Neural progenitor cell (in vitro differentiated cells): ENCODE measurements at regions not wholly inside any gene's neighbourhood (a gene's known extent, or its start where the extent isn't known, plus 50 kb on each side); places are given as distances from the start of the nearest gene placed in this dataset.

Experiments used
- CTCF ChIP-seq: fragments of 200-600 bp; sonication (generic); IDR thresholded peaks from 2 replicates; pipeline ENCODE4 v1.5.1; 2017; ENCODE audit warnings: antibody characterized with exemption, mild to moderate bottlenecking
- EZH2 ChIP-seq: fragments of 200-600 bp; sonication (generic); IDR thresholded peaks from 2 replicates; pipeline ENCODE4 v1.6.1; 2017; ENCODE audit warnings: antibody characterized with exemption, mild to moderate bottlenecking, moderate library complexity

- no peak for TF ChIP-seq CTCF
- TF ChIP-seq EZH2 = no peak
Measured at GRCh38 chr5:34600118-34600493, 56.0 kb upstream of the RAI14 start.
